Calu3 (cell line): ENCODE measurements at regions not wholly inside any gene's neighbourhood (a gene's known extent, or its start where the extent isn't known, plus 50 kb on each side); places are given as distances from the start of the nearest gene placed in this dataset.

Experiments
- BruUV-seq: library from RNA; stranded (reverse); fragments of 400-500 nt; replicated peaks from 2 replicates; lab custom pipeline; 2021; lab: Mats Ljungman, UMichigan
- CTCF ChIA-PET: fragments of 300-600 bp; sonication (Branson Sonifier 250); formaldehyde crosslinking; loops from one replicate; lab custom pipeline; 2022; ENCODE audit warnings: antibody characterized with exemption; lab: Charles Lee
- DNase-seq: peaks from one replicate; pipeline ENCODE4 v3.0.0; 2022
- H3K27ac Mint-ChIP-seq: one replicate; pipeline ENCODE4 v1.8.0; 2022; ENCODE audit warnings: mixed read lengths; ENCODE audit not compliant: unreplicated experiment
- H3K27me3 Mint-ChIP-seq: one replicate; pipeline ENCODE4 v1.8.0; 2022; ENCODE audit warnings: mixed read lengths; ENCODE audit not compliant: unreplicated experiment
- H3K36me3 Mint-ChIP-seq: one replicate; pipeline ENCODE4 v1.8.0; 2022; ENCODE audit warnings: mild to moderate bottlenecking, moderate library complexity, mixed read lengths; ENCODE audit not compliant: insufficient read depth, unreplicated experiment
- H3K4me1 Mint-ChIP-seq: one replicate; pipeline ENCODE4 v1.8.0; 2022; ENCODE audit warnings: mild to moderate bottlenecking, low read depth, mixed read lengths; ENCODE audit not compliant: unreplicated experiment
- H3K4me3 Mint-ChIP-seq: one replicate; pipeline ENCODE4 v1.8.0; 2022; ENCODE audit warnings: mild to moderate bottlenecking, low read depth, moderate library complexity, mixed read lengths; ENCODE audit not compliant: unreplicated experiment
- H3K9me3 Mint-ChIP-seq: one replicate; pipeline ENCODE4 v1.8.0; 2022; ENCODE audit warnings: low read depth, mixed read lengths; ENCODE audit not compliant: unreplicated experiment
- intact Hi-C: fragments of 100-400 bp; cut with micrococcal nuclease; formaldehyde crosslinking; loops from one replicate; pipeline ENCODE4 v1.10.0; 2022; ENCODE audit not compliant: unreplicated experiment
- TF ChIP-seq, protein P1 (sequence below): fragments of 200-600 bp; IDR thresholded peaks from one replicate; pipeline ENCODE4 v1.8.0; 2022; ENCODE audit warnings: antibody characterized with exemption; ENCODE audit not compliant: unreplicated experiment

DNA sequence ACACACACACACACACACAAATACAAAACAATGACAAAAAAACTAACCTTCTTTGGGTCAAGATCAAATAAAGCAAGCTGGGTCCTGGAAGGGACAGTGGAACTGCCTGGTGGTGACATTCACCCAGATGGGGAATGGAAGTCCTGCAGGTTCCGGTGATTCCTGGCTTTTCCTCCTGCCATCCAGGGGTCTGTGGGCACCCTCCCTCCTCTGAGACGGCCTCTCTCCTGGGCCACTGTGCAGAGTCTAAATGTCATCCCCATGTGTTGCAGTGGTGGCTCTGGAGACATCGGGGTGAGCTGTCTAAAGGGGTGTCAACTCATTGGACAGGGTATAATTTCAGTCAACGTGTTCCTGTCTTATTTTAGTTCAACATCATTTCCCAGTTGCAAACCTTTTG lies 248.2 kb downstream of the ZNF536 start:
- intact Hi-C loops, result no loop called here
- H3K4me1 Mint-ChIP-seq, result no peaks in the 10 kb centered on the region
- CTCF ChIA-PET, result no interaction called here
- no TSS peak for BruUV-seq
- H3K27ac Mint-ChIP-seq, result no peak overlapping the region
- no peak for DNase-seq
- no peaks in the 10 kb centered on the region for H3K36me3 Mint-ChIP-seq
- H3K27me3 Mint-ChIP-seq, result no peaks in the 10 kb centered on the region
- no peak overlapping the region for H3K4me3 Mint-ChIP-seq
- peaks cover 19% of the 10 kb centered on the region for H3K9me3 Mint-ChIP-seq
- TF ChIP-seq, protein P1, sequence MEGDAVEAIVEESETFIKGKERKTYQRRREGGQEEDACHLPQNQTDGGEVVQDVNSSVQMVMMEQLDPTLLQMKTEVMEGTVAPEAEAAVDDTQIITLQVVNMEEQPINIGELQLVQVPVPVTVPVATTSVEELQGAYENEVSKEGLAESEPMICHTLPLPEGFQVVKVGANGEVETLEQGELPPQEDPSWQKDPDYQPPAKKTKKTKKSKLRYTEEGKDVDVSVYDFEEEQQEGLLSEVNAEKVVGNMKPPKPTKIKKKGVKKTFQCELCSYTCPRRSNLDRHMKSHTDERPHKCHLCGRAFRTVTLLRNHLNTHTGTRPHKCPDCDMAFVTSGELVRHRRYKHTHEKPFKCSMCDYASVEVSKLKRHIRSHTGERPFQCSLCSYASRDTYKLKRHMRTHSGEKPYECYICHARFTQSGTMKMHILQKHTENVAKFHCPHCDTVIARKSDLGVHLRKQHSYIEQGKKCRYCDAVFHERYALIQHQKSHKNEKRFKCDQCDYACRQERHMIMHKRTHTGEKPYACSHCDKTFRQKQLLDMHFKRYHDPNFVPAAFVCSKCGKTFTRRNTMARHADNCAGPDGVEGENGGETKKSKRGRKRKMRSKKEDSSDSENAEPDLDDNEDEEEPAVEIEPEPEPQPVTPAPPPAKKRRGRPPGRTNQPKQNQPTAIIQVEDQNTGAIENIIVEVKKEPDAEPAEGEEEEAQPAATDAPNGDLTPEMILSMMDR, result no peak

DNA sequence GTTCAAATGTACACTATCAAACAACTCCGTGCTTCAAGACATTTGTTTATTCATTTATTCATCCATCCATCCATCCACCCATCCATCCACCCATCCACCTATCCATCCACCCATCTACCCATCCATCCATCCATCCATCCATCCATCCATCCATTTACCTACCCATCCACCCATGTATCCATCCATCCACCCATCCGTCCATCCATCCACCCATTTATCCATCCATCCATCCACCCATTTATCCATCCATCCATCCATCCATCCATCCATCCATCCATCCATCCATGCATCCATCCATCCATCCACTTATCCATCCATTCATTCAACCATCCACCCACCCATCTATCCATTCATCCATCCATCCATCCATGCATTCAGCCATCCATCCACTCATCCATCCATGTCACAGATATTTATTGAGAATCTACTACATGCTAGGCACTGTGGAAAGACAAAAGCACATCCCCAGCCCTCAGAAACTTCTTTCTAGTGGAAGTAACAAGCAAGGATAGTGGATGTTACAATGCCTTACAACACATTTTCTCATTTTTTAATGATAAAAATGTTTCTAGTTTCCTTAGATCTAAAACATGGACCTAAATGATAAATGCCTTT lies 237.6 kb downstream of the ZNF536 start:
- H3K27me3 Mint-ChIP-seq, result no peaks in the 10 kb centered on the region
- peaks cover 8% of the 10 kb centered on the region for H3K9me3 Mint-ChIP-seq
- H3K4me3 Mint-ChIP-seq, result no peak overlapping the region
- no TSS peak for BruUV-seq
- TF ChIP-seq, protein P1, result no peak
- intact Hi-C loops, result no loop called here
- H3K36me3 Mint-ChIP-seq, result no peaks in the 10 kb centered on the region
- DNase-seq, result no peak
- no peak overlapping the region for H3K27ac Mint-ChIP-seq
- CTCF ChIA-PET, result no interaction called here
- no peaks in the 10 kb centered on the region for H3K4me1 Mint-ChIP-seq

DNA sequence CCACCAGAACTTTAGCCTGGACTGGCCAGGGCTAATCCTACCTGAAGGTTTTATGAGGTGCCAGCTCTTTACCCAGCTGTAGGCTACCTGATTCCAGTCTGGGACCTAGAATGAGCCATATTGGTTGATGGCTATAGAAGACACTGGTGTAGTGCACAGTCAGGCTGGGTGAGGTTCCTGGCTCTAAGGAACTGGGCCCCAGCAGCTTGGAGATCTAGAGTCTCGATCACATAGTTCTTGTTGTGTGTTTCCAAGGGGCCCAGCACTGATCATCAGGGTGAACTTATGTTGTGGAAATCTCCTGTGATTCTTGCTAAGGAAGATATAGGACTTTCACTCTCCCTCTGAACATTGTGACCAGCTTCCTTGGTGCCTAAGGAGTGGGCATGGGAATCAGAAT lies 236.3 kb downstream of the ZNF536 start:
- CTCF ChIA-PET, result no interaction called here
- no TSS peak for BruUV-seq
- H3K36me3 Mint-ChIP-seq, result no peaks in the 10 kb centered on the region
- TF ChIP-seq, protein P1, result no peak
- H3K4me3 Mint-ChIP-seq, result no peak overlapping the region
- no peak for DNase-seq
- no peak overlapping the region for H3K27ac Mint-ChIP-seq
- H3K4me1 Mint-ChIP-seq, result no peaks in the 10 kb centered on the region
- peaks cover 8% of the 10 kb centered on the region for H3K9me3 Mint-ChIP-seq
- no peaks in the 10 kb centered on the region for H3K27me3 Mint-ChIP-seq
- intact Hi-C loops, result no loop called here
